NCI-H2029 treated with DMSO at 0.1 percent for 48 hours (cell line): ENCODE measurements at regions not wholly inside any gene's neighbourhood (a gene's known extent, or its start where the extent isn't known, plus 50 kb on each side); places are given as distances from the start of the nearest gene placed in this dataset.
"Not testable (repeated sequence)": the region's sequence is repeated elsewhere in the genome, so short reads cannot be mapped to it uniquely, and the experiment has no call there.

Experiments
- DNase-seq: peaks from one replicate; lab custom pipeline; 2025; lab: John Stamatoyannopoulos, UW

- no peak for DNase-seq
Measured at GRCh38 chr14:106129274-106129673, 602.9 kb downstream of the TMEM121 start.

GRCh38 chr14:106129904-106130661 lies 603.7 kb downstream of the TMEM121 start:
- DNase-seq, result not testable (repeated sequence)

GRCh38 chr14:106133126-106133525 lies 606.7 kb downstream of the TMEM121 start:
- not testable (repeated sequence) for DNase-seq

- no peak for DNase-seq
Measured at GRCh38 chr14:106134886-106135285, 608.5 kb downstream of the TMEM121 start.

- DNase-seq, result no peak
Measured at GRCh38 chr14:106141242-106142220, 615.1 kb downstream of the TMEM121 start.

- not testable (repeated sequence) for DNase-seq
Measured at GRCh38 chr14:106145731-106146130, 619.3 kb downstream of the TMEM121 start.

- peak; percentile 2 for DNase-seq
Measured at GRCh38 chr14:106153362-106153955, 627.1 kb downstream of the TMEM121 start.

GRCh38 chr14:106163316-106163715 lies 636.9 kb downstream of the TMEM121 start:
- no peak for DNase-seq

- not testable (repeated sequence) for DNase-seq
Measured at GRCh38 chr14:106163812-106164211, 637.4 kb downstream of the TMEM121 start.

- DNase-seq, result no peak
Measured at GRCh38 chr14:106166232-106166631, 639.8 kb downstream of the TMEM121 start.

- DNase-seq, result no peak
Measured at GRCh38 chr14:106166650-106167204, 640.3 kb downstream of the TMEM121 start.

GRCh38 chr14:106170163-106170658 lies 643.8 kb downstream of the TMEM121 start:
- DNase-seq, result not testable (repeated sequence)

GRCh38 chr14:106174206-106174605 lies 647.8 kb downstream of the TMEM121 start:
- no peak for DNase-seq

GRCh38 chr14:106177266-106178246 lies 651.2 kb downstream of the TMEM121 start:
- DNase-seq, result not testable (repeated sequence)

- no peak for DNase-seq
Measured at GRCh38 chr14:106179761-106180160, 653.4 kb downstream of the TMEM121 start.

GRCh38 chr14:106184771-106185170 lies 658.4 kb downstream of the TMEM121 start:
- DNase-seq, result not testable (repeated sequence)

GRCh38 chr14:106185174-106185836 lies 658.9 kb downstream of the TMEM121 start:
- not testable (repeated sequence) for DNase-seq

GRCh38 chr14:106185837-106186233 lies 659.5 kb downstream of the TMEM121 start:
- no peak for DNase-seq

GRCh38 chr14:106187216-106187615 lies 660.8 kb downstream of the TMEM121 start:
- no peak for DNase-seq

GRCh38 chr14:106192701-106193100 lies 666.3 kb downstream of the TMEM121 start:
- DNase-seq, result not testable (repeated sequence)
